OCI-LY7 (cell line): ENCODE measurements at regions not wholly inside any gene's neighbourhood (a gene's known extent, or its start where the extent isn't known, plus 50 kb on each side); places are given as distances from the start of the nearest gene placed in this dataset.

Experiments used
- EZH2phosphoT487 ChIP-seq: fragments of 200-600 bp; sonication (generic); IDR thresholded peaks from 2 replicates; pipeline ENCODE4 v1.6.1; 2018; ENCODE audit warnings: low read depth, borderline replicate concordance, mild to moderate bottlenecking, mixed run types, antibody characterized with exemption, low read length, moderate library complexity, mixed read lengths
- TF ChIP-seq, protein P1 (sequence below): fragments of 200-600 bp; sonication (generic); conservative IDR thresholded peaks from 2 replicates; pipeline ENCODE4 v1.5.1; 2014; ENCODE audit warnings: mild to moderate bottlenecking, antibody characterized with exemption, low read length, moderate library complexity, mixed read lengths

DNA sequence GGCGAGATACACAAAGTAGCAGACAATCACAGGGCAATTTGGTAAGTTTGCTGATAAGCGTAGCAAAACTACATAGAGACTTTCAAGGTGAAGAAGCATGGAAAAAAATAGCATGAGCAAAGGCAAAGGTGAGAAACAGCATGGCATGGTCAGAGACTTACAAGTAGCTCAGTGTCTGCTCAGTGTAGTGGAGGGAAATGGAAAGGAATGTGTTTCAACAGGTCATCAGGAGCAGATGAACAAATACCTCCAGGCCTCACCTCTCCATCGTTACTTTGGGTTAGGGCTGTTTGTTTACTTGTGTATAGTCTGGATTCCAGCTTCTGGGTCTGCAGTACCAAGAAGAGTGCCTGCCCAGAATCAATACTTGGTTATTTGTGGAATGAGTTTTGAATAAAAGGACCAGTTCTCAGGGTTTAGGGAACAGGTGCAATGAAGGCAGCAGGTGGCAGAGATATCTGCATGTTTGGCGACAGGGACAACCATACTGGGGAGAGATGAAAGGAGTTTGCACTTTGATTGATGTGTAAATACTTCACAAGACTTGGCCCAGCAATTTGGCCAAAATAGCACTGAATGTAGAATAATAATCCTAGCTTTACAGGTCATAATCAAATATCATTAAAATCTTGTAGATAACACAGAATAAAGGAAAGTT lies 97.0 kb upstream of the FGGY start:
- TF ChIP-seq, protein P1, sequence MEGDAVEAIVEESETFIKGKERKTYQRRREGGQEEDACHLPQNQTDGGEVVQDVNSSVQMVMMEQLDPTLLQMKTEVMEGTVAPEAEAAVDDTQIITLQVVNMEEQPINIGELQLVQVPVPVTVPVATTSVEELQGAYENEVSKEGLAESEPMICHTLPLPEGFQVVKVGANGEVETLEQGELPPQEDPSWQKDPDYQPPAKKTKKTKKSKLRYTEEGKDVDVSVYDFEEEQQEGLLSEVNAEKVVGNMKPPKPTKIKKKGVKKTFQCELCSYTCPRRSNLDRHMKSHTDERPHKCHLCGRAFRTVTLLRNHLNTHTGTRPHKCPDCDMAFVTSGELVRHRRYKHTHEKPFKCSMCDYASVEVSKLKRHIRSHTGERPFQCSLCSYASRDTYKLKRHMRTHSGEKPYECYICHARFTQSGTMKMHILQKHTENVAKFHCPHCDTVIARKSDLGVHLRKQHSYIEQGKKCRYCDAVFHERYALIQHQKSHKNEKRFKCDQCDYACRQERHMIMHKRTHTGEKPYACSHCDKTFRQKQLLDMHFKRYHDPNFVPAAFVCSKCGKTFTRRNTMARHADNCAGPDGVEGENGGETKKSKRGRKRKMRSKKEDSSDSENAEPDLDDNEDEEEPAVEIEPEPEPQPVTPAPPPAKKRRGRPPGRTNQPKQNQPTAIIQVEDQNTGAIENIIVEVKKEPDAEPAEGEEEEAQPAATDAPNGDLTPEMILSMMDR, result no peak
- TF ChIP-seq EZH2phosphoT487, result no peak
